ENCODE measurements at regions not wholly inside any gene's neighbourhood (a gene's known extent, or its start where the extent isn't known, plus 50 kb on each side); places are given as distances from the start of the nearest gene placed in this dataset.

DNA sequence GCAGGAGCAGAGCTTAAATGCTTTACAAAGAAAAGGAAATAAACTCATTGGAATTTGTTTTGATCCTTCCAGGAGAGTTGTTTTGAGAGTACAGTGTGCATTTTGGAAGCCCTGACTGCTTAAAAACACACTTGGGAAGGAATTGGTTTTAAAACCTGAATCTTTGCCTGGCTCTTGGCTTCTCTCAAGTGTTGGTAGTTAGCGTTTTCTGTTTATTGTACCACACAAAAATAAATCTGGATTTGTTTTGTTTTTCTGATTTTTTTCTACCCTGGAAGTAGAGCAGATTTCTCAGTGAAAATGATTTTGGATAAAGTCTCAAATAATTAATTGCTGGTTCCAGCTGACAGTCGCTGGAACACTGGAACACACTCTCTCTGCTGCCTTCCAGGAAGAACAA, 90.6 kb downstream of the CHST2 start:
- TF ChIP-seq SNAI2 (CRISPR knock-in tag; IDR thresholded peaks at IDR 0.05) (no peak), ZNF70 (CRISPR knock-in tag; IDR thresholded peaks at IDR 0.05) (no peak), ZC3H10 (CRISPR knock-in tag; IDR thresholded peaks at IDR 0.05) (no peak)
- TF ChIP-seq, protein P1, sequence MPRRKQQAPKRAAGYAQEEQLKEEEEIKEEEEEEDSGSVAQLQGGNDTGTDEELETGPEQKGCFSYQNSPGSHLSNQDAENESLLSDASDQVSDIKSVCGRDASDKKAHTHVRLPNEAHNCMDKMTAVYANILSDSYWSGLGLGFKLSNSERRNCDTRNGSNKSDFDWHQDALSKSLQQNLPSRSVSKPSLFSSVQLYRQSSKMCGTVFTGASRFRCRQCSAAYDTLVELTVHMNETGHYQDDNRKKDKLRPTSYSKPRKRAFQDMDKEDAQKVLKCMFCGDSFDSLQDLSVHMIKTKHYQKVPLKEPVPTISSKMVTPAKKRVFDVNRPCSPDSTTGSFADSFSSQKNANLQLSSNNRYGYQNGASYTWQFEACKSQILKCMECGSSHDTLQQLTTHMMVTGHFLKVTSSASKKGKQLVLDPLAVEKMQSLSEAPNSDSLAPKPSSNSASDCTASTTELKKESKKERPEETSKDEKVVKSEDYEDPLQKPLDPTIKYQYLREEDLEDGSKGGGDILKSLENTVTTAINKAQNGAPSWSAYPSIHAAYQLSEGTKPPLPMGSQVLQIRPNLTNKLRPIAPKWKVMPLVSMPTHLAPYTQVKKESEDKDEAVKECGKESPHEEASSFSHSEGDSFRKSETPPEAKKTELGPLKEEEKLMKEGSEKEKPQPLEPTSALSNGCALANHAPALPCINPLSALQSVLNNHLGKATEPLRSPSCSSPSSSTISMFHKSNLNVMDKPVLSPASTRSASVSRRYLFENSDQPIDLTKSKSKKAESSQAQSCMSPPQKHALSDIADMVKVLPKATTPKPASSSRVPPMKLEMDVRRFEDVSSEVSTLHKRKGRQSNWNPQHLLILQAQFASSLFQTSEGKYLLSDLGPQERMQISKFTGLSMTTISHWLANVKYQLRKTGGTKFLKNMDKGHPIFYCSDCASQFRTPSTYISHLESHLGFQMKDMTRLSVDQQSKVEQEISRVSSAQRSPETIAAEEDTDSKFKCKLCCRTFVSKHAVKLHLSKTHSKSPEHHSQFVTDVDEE (CRISPR knock-in tag; IDR thresholded peaks at IDR 0.05), result no peak
- TF ChIP-seq, protein P2, sequence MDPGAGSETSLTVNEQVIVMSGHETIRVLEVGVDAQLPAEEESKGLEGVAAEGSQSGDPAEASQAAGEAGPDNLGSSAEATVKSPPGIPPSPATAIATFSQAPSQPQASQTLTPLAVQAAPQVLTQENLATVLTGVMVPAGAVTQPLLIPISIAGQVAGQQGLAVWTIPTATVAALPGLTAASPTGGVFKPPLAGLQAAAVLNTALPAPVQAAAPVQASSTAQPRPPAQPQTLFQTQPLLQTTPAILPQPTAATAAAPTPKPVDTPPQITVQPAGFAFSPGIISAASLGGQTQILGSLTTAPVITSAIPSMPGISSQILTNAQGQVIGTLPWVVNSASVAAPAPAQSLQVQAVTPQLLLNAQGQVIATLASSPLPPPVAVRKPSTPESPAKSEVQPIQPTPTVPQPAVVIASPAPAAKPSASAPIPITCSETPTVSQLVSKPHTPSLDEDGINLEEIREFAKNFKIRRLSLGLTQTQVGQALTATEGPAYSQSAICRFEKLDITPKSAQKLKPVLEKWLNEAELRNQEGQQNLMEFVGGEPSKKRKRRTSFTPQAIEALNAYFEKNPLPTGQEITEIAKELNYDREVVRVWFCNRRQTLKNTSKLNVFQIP (CRISPR knock-in tag; IDR thresholded peaks at IDR 0.05; ENCODE audit: borderline replicate concordance, low read depth), result no peak

Measured in SK-N-SH treated with all-trans-retinoic acid at 6 μM for 48 hours (cell line).